CD14-positive monocyte (primary cell): ENCODE measurements at regions not wholly inside any gene's neighbourhood (a gene's known extent, or its start where the extent isn't known, plus 50 kb on each side); places are given as distances from the start of the nearest gene placed in this dataset.

Source experiments
- DNase-seq, 3 donors: peaks; one replicate each; pipeline ENCODE4 v3.0.0-alpha.2; 2011 to 2022
- H2AFZ ChIP-seq: 2 replicates; pipeline ENCODE4 v1.6.0; 2012; ENCODE audit warnings: mild to moderate bottlenecking, low read depth, low read length, inconsistent platforms; ENCODE audit not compliant: insufficient read depth, poor library complexity, severe bottlenecking
- H3K27ac ChIP-seq, 2 donors: 1 replicate in 1 of 2; 2 replicates in 1 of 2; pipeline ENCODE4 v1.5.1; 2012 to 2013; ENCODE audit warnings: low read length in 2 of 2, control low read depth in 1 of 2, inconsistent platforms in 1 of 2, low read depth in 1 of 2, mild to moderate bottlenecking in 1 of 2
- H3K27me3 ChIP-seq, 2 donors: one replicate each; pipeline versions ENCODE4 v1.6.0 to v1.6.1; 2011 to 2013; ENCODE audit warnings: low read length in 2 of 2; ENCODE audit not compliant: control insufficient read depth in 2 of 2, insufficient read depth in 2 of 2
- H3K36me3 ChIP-seq, 2 donors: replicated peaks in 1 of 2; 1 replicate in 1 of 2; 2 replicates in 1 of 2; pipeline versions ENCODE4 v1.5.1 to v1.6.1; 2012 to 2013; ENCODE audit warnings: low read length in 2 of 2, control low read depth in 1 of 2, inconsistent platforms in 1 of 2, mild to moderate bottlenecking in 1 of 2; ENCODE audit not compliant: insufficient read depth in 2 of 2, control insufficient read depth in 1 of 2
- H3K4me1 ChIP-seq, 2 donors: 1 replicate in 1 of 2; 2 replicates in 1 of 2; pipeline versions ENCODE4 v1.5.1 to v1.6.1; 2012 to 2013; ENCODE audit warnings: low read length in 2 of 2, control low read depth in 1 of 2, inconsistent platforms in 1 of 2, mild to moderate bottlenecking in 1 of 2, moderate library complexity in 1 of 2; ENCODE audit not compliant: insufficient read depth in 2 of 2, control insufficient read depth in 1 of 2
- H3K4me2 ChIP-seq: replicated peaks from 2 replicates; pipeline ENCODE3; 2012; ENCODE audit warnings: low read length, moderate library complexity, mild to moderate bottlenecking; ENCODE audit not compliant: poor library complexity, severe bottlenecking; ENCODE audit errors: extremely low read depth
- H3K4me3 ChIP-seq, 3 experiments: fragments of 200-600 bp in 1 of 3; sonication (generic) in 1 of 3; replicated peaks in 1 of 3; 1 replicate in 2 of 3; 2 replicates in 1 of 3; pipeline ENCODE4 v1.5.1; 2011 to 2013; ENCODE audit warnings: low read length in 3 of 3, mild to moderate bottlenecking in 3 of 3, control low read depth in 2 of 3, low read depth in 2 of 3, inconsistent platforms in 1 of 3, moderate library complexity in 1 of 3
- H3K79me2 ChIP-seq: 2 replicates; pipeline ENCODE4 v1.6.0; 2012; ENCODE audit warnings: mild to moderate bottlenecking, control low read depth, inconsistent platforms, low read length, moderate library complexity; ENCODE audit not compliant: insufficient read depth
- H3K9ac ChIP-seq: 2 replicates; pipeline ENCODE4 v1.6.0; 2017; ENCODE audit warnings: low read length, mild to moderate bottlenecking; ENCODE audit not compliant: insufficient read depth, poor library complexity, severe bottlenecking
- H3K9me3 ChIP-seq, 2 donors: replicated peaks in 1 of 2; 1 replicate in 1 of 2; 2 replicates in 1 of 2; pipeline versions ENCODE4 v1.5.1 to v1.6.1; 2012 to 2013; ENCODE audit warnings: low read length in 2 of 2, control low read depth in 1 of 2; ENCODE audit not compliant: control insufficient read depth in 1 of 2, insufficient read depth in 1 of 2
- H4K20me1 ChIP-seq: 2 replicates; pipeline ENCODE4 v1.6.0; 2012; ENCODE audit warnings: mild to moderate bottlenecking, low read length, control low read depth, moderate library complexity; ENCODE audit not compliant: insufficient read depth
- H3K27ac Mint-ChIP-seq, 7 donors: one replicate each; pipeline ENCODE4 v1.8.0; 2020; ENCODE audit warnings: mild to moderate bottlenecking in 7 of 7, mixed read lengths in 7 of 7, moderate library complexity in 6 of 7, inconsistent platforms in 2 of 7
- H3K27me3 Mint-ChIP-seq, 3 donors: one replicate each; pipeline ENCODE4 v1.8.0; 2021 to 2022; ENCODE audit warnings: low read depth in 3 of 3, mild to moderate bottlenecking in 3 of 3, mixed read lengths in 3 of 3, moderate library complexity in 3 of 3, inconsistent platforms in 1 of 3
- H3K36me3 Mint-ChIP-seq, 2 donors: one replicate each; pipeline ENCODE4 v1.8.0; 2020; ENCODE audit warnings: mixed read lengths in 2 of 2, inconsistent platforms in 1 of 2, mild to moderate bottlenecking in 1 of 2
- H3K4me1 Mint-ChIP-seq: one replicate; pipeline ENCODE4 v1.8.0; 2020; ENCODE audit warnings: mild to moderate bottlenecking, mixed read lengths
- H3K4me3 Mint-ChIP-seq, 2 donors: one replicate each; pipeline ENCODE4 v1.8.0; 2020; ENCODE audit warnings: mild to moderate bottlenecking in 2 of 2, mixed read lengths in 2 of 2, moderate library complexity in 1 of 2
- H3K9me3 Mint-ChIP-seq, 7 donors: one replicate each; pipeline ENCODE4 v1.8.0; 2020 to 2022; ENCODE audit warnings: mixed read lengths in 7 of 7, mild to moderate bottlenecking in 6 of 7, moderate library complexity in 6 of 7, inconsistent platforms in 2 of 7
- WGBS: methylation state at CpG from one replicate; pipeline ENCODE4 v1.1.5; 2013; ENCODE audit warnings: missing lambda C conversion rate; ENCODE audit not compliant: insufficient coverage; 5-methylcytosine and 5-hydroxymethylcytosine counted together
- intact Hi-C, 2 donors: fragments of 100-400 bp; cut with micrococcal nuclease; formaldehyde crosslinking; loops; one replicate each; pipeline versions ENCODE4 v1.15.0 to v1.15.1; 2023
- TF ChIP-seq, protein P1 (sequence below): fragments of 200-600 bp; IDR thresholded peaks from one replicate; pipeline ENCODE4 v1.8.0; 2022; ENCODE audit warnings: antibody characterized with exemption, mild to moderate bottlenecking

DNA sequence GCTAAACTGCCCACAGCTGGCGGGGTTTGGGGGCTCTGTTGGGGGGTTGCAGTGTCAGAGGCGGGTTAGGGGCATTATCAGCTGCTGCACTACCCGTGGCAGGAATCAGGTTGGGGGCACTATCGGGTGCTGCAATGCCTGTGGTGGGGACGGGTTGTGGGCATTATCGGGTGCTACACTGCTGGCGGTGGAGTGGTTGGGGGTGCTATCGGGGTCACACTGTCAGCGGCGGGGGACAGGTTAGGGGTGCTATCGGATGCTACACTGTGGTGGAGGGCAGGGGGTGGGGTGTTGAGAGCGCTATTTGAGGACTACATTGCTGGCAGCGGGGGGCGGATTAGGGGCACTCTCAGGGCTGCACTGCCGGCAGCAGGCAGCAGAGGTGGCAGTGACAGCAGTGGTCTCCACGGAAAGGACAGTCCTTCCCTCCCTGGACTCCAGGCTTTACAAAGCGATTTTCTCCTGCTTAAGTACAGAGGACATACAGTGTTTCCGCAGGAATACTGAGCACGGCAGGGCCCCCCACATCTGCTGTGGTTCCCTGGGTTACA, 119.5 kb upstream of the VPREB1 start:
- no peak for DNase-seq
- Histone ChIP-seq H3K9me3 (peaks cover 0 to 3% of the 10 kb centered on the region in 2 donors), H3K36me3 (no peaks in the 10 kb centered on the region), H2AFZ (no peak overlapping the region), H3K4me2 (no peak overlapping the region), H4K20me1 (no peaks in the 10 kb centered on the region), H3K27me3 (peaks cover 0 to 7% of the 10 kb centered on the region in 2 donors), H3K27ac (no peak overlapping the region), H3K79me2 (no peaks in the 10 kb centered on the region), H3K4me3 (no peak overlapping the region), H3K9ac (no peak overlapping the region), H3K4me1 (no peaks in the 10 kb centered on the region)
- Mint-ChIP-seq H3K9me3 (peaks cover 0 to 3% (median 2%) of the 10 kb centered on the region in 7 donors), H3K27ac (no peak overlapping the region), H3K4me3 (no peak overlapping the region), H3K4me1 (no peaks in the 10 kb centered on the region), H3K36me3 (no peaks in the 10 kb centered on the region), H3K27me3 (peaks cover 6 to 9% (median 6%) of the 10 kb centered on the region in 3 donors)
- 93% methylated on average over 16 of the region's 19 CpGs for WGBS
- intact Hi-C loops = no loop called here
- TF ChIP-seq, protein P1, sequence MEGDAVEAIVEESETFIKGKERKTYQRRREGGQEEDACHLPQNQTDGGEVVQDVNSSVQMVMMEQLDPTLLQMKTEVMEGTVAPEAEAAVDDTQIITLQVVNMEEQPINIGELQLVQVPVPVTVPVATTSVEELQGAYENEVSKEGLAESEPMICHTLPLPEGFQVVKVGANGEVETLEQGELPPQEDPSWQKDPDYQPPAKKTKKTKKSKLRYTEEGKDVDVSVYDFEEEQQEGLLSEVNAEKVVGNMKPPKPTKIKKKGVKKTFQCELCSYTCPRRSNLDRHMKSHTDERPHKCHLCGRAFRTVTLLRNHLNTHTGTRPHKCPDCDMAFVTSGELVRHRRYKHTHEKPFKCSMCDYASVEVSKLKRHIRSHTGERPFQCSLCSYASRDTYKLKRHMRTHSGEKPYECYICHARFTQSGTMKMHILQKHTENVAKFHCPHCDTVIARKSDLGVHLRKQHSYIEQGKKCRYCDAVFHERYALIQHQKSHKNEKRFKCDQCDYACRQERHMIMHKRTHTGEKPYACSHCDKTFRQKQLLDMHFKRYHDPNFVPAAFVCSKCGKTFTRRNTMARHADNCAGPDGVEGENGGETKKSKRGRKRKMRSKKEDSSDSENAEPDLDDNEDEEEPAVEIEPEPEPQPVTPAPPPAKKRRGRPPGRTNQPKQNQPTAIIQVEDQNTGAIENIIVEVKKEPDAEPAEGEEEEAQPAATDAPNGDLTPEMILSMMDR = no peak

DNA sequence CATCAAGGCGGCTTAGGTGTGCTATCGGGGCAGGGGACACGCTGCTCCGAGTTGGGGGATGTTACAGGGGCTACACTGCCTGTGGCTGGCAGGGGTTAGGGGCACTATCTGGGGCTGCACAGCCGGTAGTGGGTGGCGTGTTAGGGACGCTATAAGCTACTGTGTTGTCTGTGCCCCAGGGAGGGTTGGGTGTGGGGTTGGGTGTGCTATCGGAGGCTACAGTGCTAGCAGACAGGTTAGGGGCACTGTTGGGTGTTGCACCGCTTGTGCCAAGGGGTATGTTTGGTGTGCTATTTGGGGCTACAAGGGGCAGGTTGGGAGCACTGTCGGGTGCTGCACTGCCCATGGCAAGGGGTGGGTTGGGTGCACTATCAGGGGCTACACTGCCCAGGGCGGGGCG, 120.2 kb upstream of the VPREB1 start:
- intact Hi-C loops = no loop called here
- TF ChIP-seq, protein P1 = no peak

More for the DNA sequence above, 120.2 kb upstream of the VPREB1 start:
- H3K4me3 ChIP-seq = no peak overlapping the region
- no peaks in the 10 kb centered on the region for H4K20me1 ChIP-seq
- peaks cover 0 to 3% of the 10 kb centered on the region in 2 donors for H3K9me3 ChIP-seq
- no peaks in the 10 kb centered on the region for H3K4me1 ChIP-seq
- H3K36me3 Mint-ChIP-seq = no peaks in the 10 kb centered on the region
- H3K36me3 ChIP-seq = no peaks in the 10 kb centered on the region
- no peaks in the 10 kb centered on the region for H3K79me2 ChIP-seq
- no peak overlapping the region for H3K27ac ChIP-seq
- no peak for DNase-seq
- no peaks in the 10 kb centered on the region for H3K4me1 Mint-ChIP-seq
- peaks cover 0 to 3% (median 2%) of the 10 kb centered on the region in 7 donors for H3K9me3 Mint-ChIP-seq
- H3K4me3 Mint-ChIP-seq = no peak overlapping the region
- H2AFZ ChIP-seq = no peak overlapping the region
- no peak overlapping the region for H3K4me2 ChIP-seq
- WGBS = 84% methylated on average over 8 of the region's 12 CpGs
- H3K27ac Mint-ChIP-seq = no peak overlapping the region
- peaks cover 0 to 7% of the 10 kb centered on the region in 2 donors for H3K27me3 ChIP-seq
- no peak overlapping the region for H3K9ac ChIP-seq
- H3K27me3 Mint-ChIP-seq = peaks cover 4 to 13% (median 6%) of the 10 kb centered on the region in 3 donors
